ENCODE measurements at regions not wholly inside any gene's neighbourhood (a gene's known extent, or its start where the extent isn't known, plus 50 kb on each side); places are given as distances from the start of the nearest gene placed in this dataset.

GRCh38 chr9:1384816-1385215 lies 334.7 kb downstream of the DMRT2 start:
- TF ChIP-seq PBX3 (IDR thresholded peaks at IDR 0.05): no peak
- no peak for TF ChIP-seq CTCF (IDR thresholded peaks at IDR 0.05)
- TF ChIP-seq RAD21 (IDR thresholded peaks at IDR 0.05; ENCODE audit: low read length): no peak
- TF ChIP-seq YY1 (IDR thresholded peaks at IDR 0.05; ENCODE audit: low read depth): no peak
- TF ChIP-seq SMC3 (IDR thresholded peaks at IDR 0.05; ENCODE audit: low read depth, low read length): no peak
- no peak for TF ChIP-seq POLR2AphosphoS5 (IDR thresholded peaks at IDR 0.05; ENCODE audit: low read depth, low read length)
- TF ChIP-seq MAX (IDR thresholded peaks at IDR 0.05; ENCODE audit: low read depth): no peak
- no peak for TF ChIP-seq EP300 (IDR thresholded peaks at IDR 0.05; ENCODE audit: borderline replicate concordance in 1 of 2, low read depth in 1 of 2, low read length in 1 of 2)
- no peak for TF ChIP-seq GATA2 (CRISPR knock-in tag; IDR thresholded peaks at IDR 0.05)
- no peak for TF ChIP-seq USF1 (IDR thresholded peaks at IDR 0.05; ENCODE audit: borderline replicate concordance, low read depth)
- no peak for TF ChIP-seq USF2 (IDR thresholded peaks at IDR 0.05; ENCODE audit: borderline replicate concordance, low read depth, low read length)
- no peak for TF ChIP-seq NFIC (IDR thresholded peaks at IDR 0.05; ENCODE audit: borderline replicate concordance)
- no peak for TF ChIP-seq GABPA (IDR thresholded peaks at IDR 0.05; ENCODE audit: low read depth)
- no peak for TF ChIP-seq IRF3 (IDR thresholded peaks at IDR 0.05; ENCODE audit: low read depth, low read length)
